Osteocyte (in vitro differentiated cells): ENCODE measurements at regions not wholly inside any gene's neighbourhood (a gene's known extent, or its start where the extent isn't known, plus 50 kb on each side); places are given as distances from the start of the nearest gene placed in this dataset.
"Not testable (repeated sequence)": the region's sequence is repeated elsewhere in the genome, so short reads cannot be mapped to it uniquely, and the experiment has no call there.

Experiments used
- DNase-seq: peaks from one replicate; pipeline ENCODE4 v3.0.0; 2021; ENCODE audit warnings: mixed read lengths; ENCODE audit not compliant: unreplicated experiment; ENCODE audit errors: extremely low spot score
- H3K27ac Mint-ChIP-seq: one replicate; pipeline ENCODE4 v1.8.0; 2021; ENCODE audit warnings: mild to moderate bottlenecking, mixed read lengths; ENCODE audit not compliant: unreplicated experiment
- H3K27me3 Mint-ChIP-seq: one replicate; pipeline ENCODE4 v1.8.0; 2021; ENCODE audit warnings: mixed read lengths; ENCODE audit not compliant: unreplicated experiment
- H3K36me3 Mint-ChIP-seq: one replicate; pipeline ENCODE4 v1.8.0; 2021; ENCODE audit warnings: mixed read lengths; ENCODE audit not compliant: unreplicated experiment
- H3K4me1 Mint-ChIP-seq: one replicate; pipeline ENCODE4 v1.8.0; 2021; ENCODE audit warnings: mixed read lengths; ENCODE audit not compliant: unreplicated experiment
- H3K4me3 Mint-ChIP-seq: one replicate; pipeline ENCODE4 v1.8.0; 2021; ENCODE audit warnings: mild to moderate bottlenecking, moderate library complexity, mixed read lengths; ENCODE audit not compliant: unreplicated experiment
- H3K9me3 Mint-ChIP-seq: one replicate; pipeline ENCODE4 v1.8.0; 2021; ENCODE audit warnings: mixed read lengths; ENCODE audit not compliant: unreplicated experiment
- CTCF ChIP-seq: fragments of 200-600 bp; sonication (generic); IDR thresholded peaks from 2 replicates; pipeline ENCODE4 v1.5.0; 2021; ENCODE audit warnings: antibody characterized with exemption, mild to moderate bottlenecking, moderate library complexity

- Mint-ChIP-seq H3K36me3 (peaks cover 21% of the 10 kb centered on the region), H3K9me3 (peaks cover 20% of the 10 kb centered on the region)
- not testable (repeated sequence) for H3K27me3 Mint-ChIP-seq, H3K4me1 Mint-ChIP-seq, H3K4me3 Mint-ChIP-seq, DNase-seq, H3K27ac Mint-ChIP-seq
Observed at GRCh38 chr17:43345515-43345914, 53.3 kb upstream of the ARL4D start.

DNA sequence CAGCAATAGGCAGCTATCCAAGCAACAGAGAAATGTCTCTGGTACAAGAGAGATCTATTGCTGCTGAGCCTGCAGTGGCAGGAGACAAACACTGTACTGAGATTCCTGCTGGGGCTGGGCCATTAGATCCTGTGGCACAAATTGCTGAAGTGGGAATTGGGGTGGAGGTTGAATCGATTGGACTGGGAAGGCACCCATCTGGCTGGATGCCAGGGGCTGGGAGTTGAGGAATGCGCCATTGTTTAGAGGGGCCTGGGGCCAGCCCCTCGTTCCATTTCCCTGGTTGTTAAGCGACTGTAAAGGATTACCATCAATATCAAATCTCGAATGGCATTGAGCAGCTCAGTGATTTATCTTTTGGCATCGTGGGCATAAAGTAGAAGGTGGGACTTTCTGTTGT, 54.1 kb upstream of the ARL4D start:
- peaks cover 9% of the 10 kb centered on the region for H3K4me1 Mint-ChIP-seq
- peaks cover 17% of the 10 kb centered on the region for H3K36me3 Mint-ChIP-seq
- DNase-seq: no peak
- H3K27ac Mint-ChIP-seq: no peak overlapping the region
- no peak overlapping the region for H3K4me3 Mint-ChIP-seq
- H3K27me3 Mint-ChIP-seq: no peaks in the 10 kb centered on the region
- H3K9me3 Mint-ChIP-seq: peaks cover 17% of the 10 kb centered on the region
- TF ChIP-seq CTCF: no peak

GRCh38 chr17:43342589-43342890, 56.3 kb upstream of the ARL4D start:
- Mint-ChIP-seq H3K27me3 (no peaks in the 10 kb centered on the region), H3K4me3 (no peak overlapping the region), H3K27ac (no peak overlapping the region), H3K9me3 (no peaks in the 10 kb centered on the region), H3K4me1 (peaks cover 9% of the 10 kb centered on the region), H3K36me3 (peaks cover 4% of the 10 kb centered on the region)
- no peak for DNase-seq
- TF ChIP-seq CTCF: no peak

- no peak for DNase-seq
- peaks cover 9% of the 10 kb centered on the region for H3K4me1 Mint-ChIP-seq
- H3K4me3 Mint-ChIP-seq: no peak overlapping the region
- H3K36me3 Mint-ChIP-seq: peaks cover under 1% of the 10 kb centered on the region
- no peak overlapping the region for H3K27ac Mint-ChIP-seq
- TF ChIP-seq CTCF: no peak
- no peaks in the 10 kb centered on the region for H3K9me3 Mint-ChIP-seq
- no peaks in the 10 kb centered on the region for H3K27me3 Mint-ChIP-seq
Observed at GRCh38 chr17:43341715-43342588, 56.8 kb upstream of the ARL4D start.

DNA sequence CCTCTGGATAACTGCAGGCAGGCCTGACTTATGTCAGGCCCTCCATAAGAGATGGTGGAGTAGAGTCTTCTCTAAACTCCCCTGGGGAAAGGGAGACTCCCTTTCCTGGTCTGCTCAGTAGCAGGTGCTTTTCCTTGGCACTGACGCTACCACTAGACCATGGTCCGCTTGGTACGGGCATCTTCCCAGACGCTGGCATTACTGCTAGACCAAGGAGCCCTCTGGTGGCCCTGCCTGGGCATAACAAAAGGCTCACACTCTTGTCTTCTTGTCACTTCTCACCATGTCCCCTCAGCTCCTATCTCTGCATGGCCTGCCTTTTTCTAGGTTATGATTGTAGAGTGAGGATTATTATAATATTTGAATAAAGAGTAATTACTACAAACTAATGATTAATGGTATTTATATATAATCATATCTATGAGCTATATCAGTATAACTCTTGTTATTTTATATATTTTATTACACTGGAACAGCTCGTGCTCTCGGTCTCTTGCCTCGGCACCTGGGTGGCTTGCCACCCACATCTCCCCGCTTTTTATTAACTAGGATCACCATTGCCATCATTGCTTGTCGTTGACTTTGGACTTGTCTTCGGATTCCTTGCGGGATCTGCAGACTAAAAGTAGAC, 59.8 kb upstream of the ARL4D start:
- peak; percentile 91 for DNase-seq
- Mint-ChIP-seq H3K4me1 (peaks cover 10% of the 10 kb centered on the region), H3K27me3 (no peaks in the 10 kb centered on the region), H3K4me3 (no peak overlapping the region), H3K36me3 (no peaks in the 10 kb centered on the region), H3K9me3 (no peaks in the 10 kb centered on the region), H3K27ac (no peak overlapping the region)
- peak; percentile 88 for TF ChIP-seq CTCF
